Left ventricle myocardium inferior (tissue), 1 donor: ENCODE measurements at regions not wholly inside any gene's neighbourhood (a gene's known extent, or its start where the extent isn't known, plus 50 kb on each side); places are given as distances from the start of the nearest gene placed in this dataset.

Experiments used
- DNase-seq: peaks from one replicate; pipeline ENCODE4 v3.0.0-alpha.2; 2020
- H3K27ac ChIP-seq: fragments of 200-600 bp; replicated peaks from 2 replicates; pipeline ENCODE4 v1.8.0; 2021
- H3K27me3 ChIP-seq: fragments of 200-600 bp; 2 replicates; pipeline ENCODE4 v1.8.0; 2021; ENCODE audit warnings: low read depth
- H3K36me3 ChIP-seq: fragments of 200-600 bp; 2 replicates; pipeline ENCODE4 v1.8.0; 2021
- H3K4me1 ChIP-seq: fragments of 200-600 bp; 2 replicates; pipeline ENCODE4 v1.8.0; 2021
- H3K4me3 ChIP-seq: fragments of 200-600 bp; 2 replicates; pipeline ENCODE4 v1.8.0; 2021; ENCODE audit warnings: mild to moderate bottlenecking, moderate library complexity
- H3K9me3 ChIP-seq: fragments of 200-600 bp; replicated peaks from 2 replicates; pipeline ENCODE4 v1.8.0; 2021
- intact Hi-C: fragments of 100-400 bp; cut with micrococcal nuclease; formaldehyde crosslinking; loops from one replicate; pipeline ENCODE4 v1.11.0; 2022
- TF ChIP-seq, protein P1 (sequence below): fragments of 200-600 bp; IDR thresholded peaks from 2 replicates; pipeline ENCODE4 v1.8.0; 2021; ENCODE audit warnings: antibody characterized with exemption, mild to moderate bottlenecking, borderline replicate concordance
- donor health status: DM: no; HTN: yes; CAD: no; lungs with severe emphysema.

DNA sequence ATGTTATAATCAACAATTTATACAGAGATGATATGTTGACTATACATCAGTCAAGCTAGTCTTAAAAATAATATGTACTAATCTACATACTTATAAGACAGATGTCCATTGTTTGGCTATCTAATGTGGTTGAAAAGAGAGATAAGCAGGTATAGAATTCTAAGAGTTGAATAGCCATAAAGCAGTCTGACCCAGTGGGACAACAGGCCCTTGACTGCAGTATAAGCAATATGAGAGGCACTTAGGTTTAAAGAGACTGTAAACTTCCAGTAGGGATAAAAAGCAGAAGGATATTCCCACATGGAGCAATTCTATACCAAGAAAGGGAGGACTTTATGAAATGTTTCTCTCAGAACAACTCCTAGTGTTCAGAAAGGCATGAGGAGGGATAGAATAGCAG lies 139.3 kb downstream of the ELAPOR2 start:
- no peak overlapping the region for H3K27ac ChIP-seq
- no peaks in the 10 kb centered on the region for H3K27me3 ChIP-seq
- intact Hi-C loops: no loop called here

DNA sequence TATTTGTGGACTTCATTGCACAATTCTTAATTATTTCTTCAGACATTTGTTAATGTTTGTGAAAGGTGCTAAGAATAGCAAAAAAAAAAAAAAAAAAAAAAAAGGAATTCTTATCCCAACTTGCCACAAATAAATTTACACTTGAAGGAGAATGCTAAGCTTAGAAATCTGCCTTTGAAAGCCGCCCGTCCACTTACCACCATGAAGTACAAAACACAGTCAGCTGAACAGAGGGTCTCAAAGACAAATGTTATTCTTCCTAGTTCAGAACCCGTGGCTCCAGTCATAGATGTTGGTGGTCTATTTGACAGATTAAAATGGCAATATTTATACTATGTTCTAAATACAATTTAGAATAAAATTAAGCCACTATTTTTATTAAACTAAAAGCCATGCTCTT lies 141.2 kb downstream of the ELAPOR2 start:
- DNase-seq: no peak
- Histone ChIP-seq H3K27me3 (no peaks in the 10 kb centered on the region), H3K36me3 (no peaks in the 10 kb centered on the region), H3K9me3 (no peaks in the 10 kb centered on the region), H3K4me3 (no peak overlapping the region), H3K27ac (no peak overlapping the region), H3K4me1 (no peaks in the 10 kb centered on the region)
- TF ChIP-seq, protein P1, sequence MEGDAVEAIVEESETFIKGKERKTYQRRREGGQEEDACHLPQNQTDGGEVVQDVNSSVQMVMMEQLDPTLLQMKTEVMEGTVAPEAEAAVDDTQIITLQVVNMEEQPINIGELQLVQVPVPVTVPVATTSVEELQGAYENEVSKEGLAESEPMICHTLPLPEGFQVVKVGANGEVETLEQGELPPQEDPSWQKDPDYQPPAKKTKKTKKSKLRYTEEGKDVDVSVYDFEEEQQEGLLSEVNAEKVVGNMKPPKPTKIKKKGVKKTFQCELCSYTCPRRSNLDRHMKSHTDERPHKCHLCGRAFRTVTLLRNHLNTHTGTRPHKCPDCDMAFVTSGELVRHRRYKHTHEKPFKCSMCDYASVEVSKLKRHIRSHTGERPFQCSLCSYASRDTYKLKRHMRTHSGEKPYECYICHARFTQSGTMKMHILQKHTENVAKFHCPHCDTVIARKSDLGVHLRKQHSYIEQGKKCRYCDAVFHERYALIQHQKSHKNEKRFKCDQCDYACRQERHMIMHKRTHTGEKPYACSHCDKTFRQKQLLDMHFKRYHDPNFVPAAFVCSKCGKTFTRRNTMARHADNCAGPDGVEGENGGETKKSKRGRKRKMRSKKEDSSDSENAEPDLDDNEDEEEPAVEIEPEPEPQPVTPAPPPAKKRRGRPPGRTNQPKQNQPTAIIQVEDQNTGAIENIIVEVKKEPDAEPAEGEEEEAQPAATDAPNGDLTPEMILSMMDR: no peak
- intact Hi-C loops: no loop called here

More for the DNA sequence above, 139.3 kb downstream of the ELAPOR2 start:
- TF ChIP-seq, protein P1: no peak
- no peak for DNase-seq
- Histone ChIP-seq H3K9me3 (no peaks in the 10 kb centered on the region), H3K4me1 (no peaks in the 10 kb centered on the region), H3K36me3 (no peaks in the 10 kb centered on the region), H3K4me3 (no peak overlapping the region)

DNA sequence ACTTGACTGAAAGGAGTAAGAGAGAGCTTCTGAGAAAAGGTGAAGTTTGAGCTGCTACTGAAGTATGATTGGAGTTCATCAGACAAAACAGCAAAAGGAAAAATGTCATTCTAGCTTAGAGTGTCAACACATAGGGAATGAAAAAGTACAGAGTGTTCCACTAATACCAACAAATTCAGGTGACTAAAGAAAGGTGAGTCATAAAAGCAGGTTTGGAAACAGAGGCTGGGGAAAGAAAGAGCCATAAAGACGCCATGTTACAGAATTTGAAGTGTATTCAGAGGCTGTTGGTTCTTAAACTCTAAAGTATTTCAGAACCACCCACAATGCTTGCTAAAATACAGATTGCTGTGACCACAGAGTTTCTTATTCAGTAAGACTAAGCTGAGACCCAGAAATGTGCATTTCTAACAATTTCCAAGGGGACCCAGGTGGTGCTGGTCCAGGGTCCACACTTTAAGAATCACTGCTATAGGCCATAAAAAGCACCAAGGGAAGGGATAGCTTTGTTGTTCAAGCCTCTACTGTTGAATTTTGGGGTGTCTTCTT lies 143.1 kb downstream of the ELAPOR2 start:
- Histone ChIP-seq H3K4me3 (no peak overlapping the region), H3K27me3 (no peaks in the 10 kb centered on the region), H3K27ac (no peak overlapping the region), H3K9me3 (no peaks in the 10 kb centered on the region), H3K36me3 (peaks cover 2% of the 10 kb centered on the region), H3K4me1 (no peaks in the 10 kb centered on the region)
- intact Hi-C loops: no loop called here
- DNase-seq: no peak
- TF ChIP-seq, protein P1: no peak

DNA sequence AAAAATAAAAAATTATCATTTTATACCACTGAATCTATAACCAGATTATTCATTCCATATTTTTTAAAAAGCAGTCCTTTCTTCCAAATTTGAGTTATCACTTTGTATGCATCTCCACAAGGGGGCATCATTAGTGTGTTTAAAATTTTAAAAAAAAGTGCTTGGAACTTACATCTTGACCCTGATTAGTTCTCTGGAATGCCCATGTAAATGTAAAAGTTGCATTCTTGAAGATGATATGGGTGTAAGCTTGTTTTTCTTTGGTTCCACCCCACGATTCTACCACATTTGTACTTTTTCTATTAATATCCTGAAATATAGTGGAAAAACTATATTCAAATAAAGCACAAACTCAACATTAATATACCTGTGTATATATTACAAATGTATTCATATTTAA lies 144.9 kb downstream of the ELAPOR2 start:
- TF ChIP-seq, protein P1: peak; percentile 49
- Histone ChIP-seq H3K4me1 (no peaks in the 10 kb centered on the region), H3K27ac (no peak overlapping the region), H3K27me3 (no peaks in the 10 kb centered on the region), H3K4me3 (no peak overlapping the region), H3K36me3 (peaks cover 2% of the 10 kb centered on the region), H3K9me3 (no peaks in the 10 kb centered on the region)
- intact Hi-C loops: no loop called here
- no peak for DNase-seq
